Small intestine (tissue), 7 donors: ENCODE measurements at regions not wholly inside any gene's neighbourhood (a gene's known extent, or its start where the extent isn't known, plus 50 kb on each side); places are given as distances from the start of the nearest gene placed in this dataset.

Experiments used
- DNase-seq, 2 donors: peaks; one replicate each; pipeline versions ENCODE4 v3.0.0 to v3.0.0-alpha.2; 2013
- FAIRE-seq: peaks from 2 replicates; lab custom pipeline; 2012; peaks lifted over from hg19 to GRCh38; lab: Jason Lieb, UNC
- H3K27ac ChIP-seq, 3 donors: one replicate each; pipeline ENCODE4 v1.5.1; 2013; ENCODE audit warnings: low read length in 2 of 3, mild to moderate bottlenecking in 2 of 3, control low read depth in 1 of 3, inconsistent platforms in 1 of 3, low read depth in 1 of 3, moderate library complexity in 1 of 3
- H3K27me3 ChIP-seq, 3 donors: one replicate each; pipeline ENCODE4 v1.6.1; 2013; ENCODE audit warnings: low read length in 3 of 3, inconsistent platforms in 1 of 3; ENCODE audit not compliant: control insufficient read depth in 3 of 3, insufficient read depth in 3 of 3
- H3K36me3 ChIP-seq, 3 donors: one replicate each; pipeline ENCODE4 v1.6.1; 2013; ENCODE audit warnings: low read length in 3 of 3, inconsistent platforms in 1 of 3, low read depth in 1 of 3, mild to moderate bottlenecking in 1 of 3, moderate library complexity in 1 of 3; ENCODE audit not compliant: control insufficient read depth in 3 of 3, insufficient read depth in 2 of 3
- H3K4me1 ChIP-seq, 3 donors: one replicate each; pipeline ENCODE4 v1.6.1; 2013; ENCODE audit warnings: low read length in 2 of 3, inconsistent platforms in 1 of 3, low read depth in 1 of 3, mild to moderate bottlenecking in 1 of 3, moderate library complexity in 1 of 3; ENCODE audit not compliant: control insufficient read depth in 3 of 3, insufficient read depth in 2 of 3
- H3K4me3 ChIP-seq, 3 donors: one replicate each; pipeline ENCODE4 v1.5.1; 2013; ENCODE audit warnings: low read length in 3 of 3, control low read depth in 1 of 3, inconsistent platforms in 1 of 3, low read depth in 1 of 3, mild to moderate bottlenecking in 1 of 3, moderate library complexity in 1 of 3
- H3K9me3 ChIP-seq, 2 donors: one replicate each; pipeline ENCODE4 v1.6.1; 2013; ENCODE audit warnings: low read depth in 1 of 2, low read length in 1 of 2; ENCODE audit not compliant: control insufficient read depth in 2 of 2, insufficient read depth in 1 of 2
- WGBS, 3 donors: extraction: QIAGEN DNeasy Blood & Tissue Kit; methylation state at CpG; one replicate each; pipeline ENCODE4 v1.1.7; 2013; 5-methylcytosine and 5-hydroxymethylcytosine counted together
- donor health status: healthy with polysubstance abuse.
- donor health status: control.
- donor health status: control.
- donor health status: Bipolar disorder and iron deficiency.
- donor health status: healthy.

DNA sequence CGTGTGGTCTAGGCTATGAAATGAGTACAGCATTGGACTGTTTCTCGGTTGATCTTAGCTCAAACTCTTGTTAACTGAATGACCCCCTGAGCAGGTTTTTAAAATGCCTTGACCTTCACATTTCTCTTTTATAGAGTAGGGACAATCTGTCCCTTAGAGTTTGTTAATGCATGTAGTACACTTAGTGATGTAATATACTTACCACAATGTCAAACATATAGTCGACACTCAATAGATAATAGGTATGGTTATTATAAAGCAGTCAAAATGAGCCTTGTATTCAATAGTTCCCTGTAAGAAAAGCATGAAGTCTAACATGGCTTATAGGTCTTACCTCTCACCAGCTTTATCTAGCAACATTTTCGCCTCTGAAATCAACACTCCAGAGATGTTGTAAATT lies 161.0 kb upstream of the RUNX1 start:
- no peak for DNase-seq
- WGBS, 3 donors, result 94 to 97% (median 95%) methylated on average over 4 of the region's 4 CpGs
- H3K27me3 ChIP-seq, result peaks cover 0 to 2% (median 0%) of the 10 kb centered on the region in 3 donors
- H3K27ac ChIP-seq, result no peak overlapping the region
- peaks cover 0 to 13% (median 5%) of the 10 kb centered on the region in 3 donors for H3K4me1 ChIP-seq
- H3K36me3 ChIP-seq, result no peaks in the 10 kb centered on the region
- FAIRE-seq, result no peak
- H3K4me3 ChIP-seq, result no peak overlapping the region
- H3K9me3 ChIP-seq, result no peaks in the 10 kb centered on the region

DNA sequence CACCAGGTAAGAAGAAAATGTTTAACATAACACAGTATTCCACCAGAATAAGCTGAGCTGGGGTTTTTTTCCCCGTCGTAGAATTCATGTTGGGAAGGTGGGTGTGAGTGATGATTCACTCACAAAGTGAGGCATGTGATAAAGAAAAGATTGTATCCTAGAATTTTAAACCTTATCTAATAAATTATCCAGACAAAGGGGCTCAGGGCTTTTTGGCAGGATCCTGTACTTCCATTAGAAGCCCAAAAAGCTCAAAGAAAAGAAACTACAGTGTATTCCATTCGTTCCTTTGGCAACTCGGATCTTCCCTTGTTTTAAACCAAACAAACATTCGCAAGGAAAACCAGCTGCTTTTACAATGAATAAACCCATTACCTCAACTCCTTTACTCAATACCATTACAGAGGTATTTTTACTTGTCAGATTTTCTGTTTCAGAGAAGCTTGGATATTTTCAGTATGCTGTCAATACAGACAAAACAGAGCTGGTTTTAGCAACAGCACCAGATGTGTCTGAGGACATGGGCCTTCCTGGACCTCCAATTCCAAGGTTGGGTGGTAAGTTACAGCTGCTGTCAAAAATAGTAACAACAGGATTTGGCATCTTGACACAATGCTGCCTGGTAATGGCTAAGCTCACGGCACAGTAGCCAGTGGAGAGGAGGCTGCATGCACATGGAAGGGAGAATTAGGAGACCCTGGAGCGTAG lies 159.9 kb upstream of the RUNX1 start:
- WGBS, 3 donors, result 64 to 88% (median 86%) methylated on average over 7 of the region's 7 CpGs
- H3K9me3 ChIP-seq, result no peaks in the 10 kb centered on the region
- peak overlapping the region in 2 of 3 donors; percentile 12 to 45 for H3K27ac ChIP-seq
- no peak for FAIRE-seq
- H3K27me3 ChIP-seq, result peaks cover 0 to 2% (median 0%) of the 10 kb centered on the region in 3 donors
- H3K4me1 ChIP-seq, result peaks cover 0 to 13% (median 5%) of the 10 kb centered on the region in 3 donors
- no peak for DNase-seq
- H3K36me3 ChIP-seq, result no peaks in the 10 kb centered on the region
- H3K4me3 ChIP-seq, result no peak overlapping the region

GRCh38 chr21:35208104-35208503 lies 159.0 kb upstream of the RUNX1 start:
- Histone ChIP-seq H3K4me1 (peaks cover 0 to 12% (median 11%) of the 10 kb centered on the region in 3 donors), H3K36me3 (no peaks in the 10 kb centered on the region), H3K4me3 (no peak overlapping the region), H3K9me3 (no peaks in the 10 kb centered on the region), H3K27ac (peak overlapping the region in 1 of 3 donors; percentile 68), H3K27me3 (peaks cover 0 to 2% (median 0%) of the 10 kb centered on the region in 3 donors)
- DNase-seq (no peak), FAIRE-seq (no peak)
- 72 to 89% (median 82%) methylated on average over 10 of the region's 10 CpGs for WGBS, 3 donors

- no peak for FAIRE-seq
- no peak overlapping the region for H3K27ac ChIP-seq
Measured at GRCh38 chr21:35207322-35207721, 158.2 kb upstream of the RUNX1 start.

GRCh38 chr21:35206141-35207125 lies 157.3 kb upstream of the RUNX1 start:
- peaks cover 0 to 2% (median 0%) of the 10 kb centered on the region in 3 donors for H3K27me3 ChIP-seq
- peak overlapping the region in 2 of 3 donors; percentile 12 to 52 for H3K27ac ChIP-seq
- 70 to 73% (median 72%) methylated on average over 11 of the region's 11 CpGs for WGBS, 3 donors
- no peaks in the 10 kb centered on the region for H3K9me3 ChIP-seq
- peaks cover 0 to 14% (median 11%) of the 10 kb centered on the region in 3 donors for H3K4me1 ChIP-seq
- FAIRE-seq, result no peak
- H3K4me3 ChIP-seq, result no peak overlapping the region
- H3K36me3 ChIP-seq, result no peaks in the 10 kb centered on the region
- DNase-seq, result no peak

More at GRCh38 chr21:35207322-35207721, 158.2 kb upstream of the RUNX1 start:
- no peak overlapping the region for H3K4me3 ChIP-seq
- DNase-seq, result no peak
- 81 to 85% (median 83%) methylated on average over 9 of the region's 9 CpGs for WGBS, 3 donors
- no peaks in the 10 kb centered on the region for H3K9me3 ChIP-seq
- peaks cover 0 to 14% (median 11%) of the 10 kb centered on the region in 3 donors for H3K4me1 ChIP-seq
- peaks cover 0 to 2% (median 0%) of the 10 kb centered on the region in 3 donors for H3K27me3 ChIP-seq
- no peaks in the 10 kb centered on the region for H3K36me3 ChIP-seq

GRCh38 chr21:35204850-35205541 lies 155.9 kb upstream of the RUNX1 start:
- Histone ChIP-seq H3K4me1 (peaks cover 0 to 14% (median 11%) of the 10 kb centered on the region in 3 donors), H3K27ac (peak overlapping the region in 2 of 3 donors; percentile 18 to 66), H3K27me3 (peaks cover 0 to 2% (median 0%) of the 10 kb centered on the region in 3 donors), H3K36me3 (no peaks in the 10 kb centered on the region), H3K4me3 (no peak overlapping the region), H3K9me3 (no peaks in the 10 kb centered on the region)
- DNase-seq, result peak in 1 of 2 donors; percentile 52
- no peak for FAIRE-seq
- WGBS, 3 donors, result 37 to 68% (median 62%) methylated on average over 19 of the region's 19 CpGs

- no peaks in the 10 kb centered on the region for H3K9me3 ChIP-seq
- H3K27me3 ChIP-seq, result no peaks in the 10 kb centered on the region
- H3K4me1 ChIP-seq, result peaks cover 0 to 14% (median 8%) of the 10 kb centered on the region in 3 donors
- DNase-seq, result no peak
- peak overlapping the region in 1 of 3 donors; percentile 78 for H3K27ac ChIP-seq
- no peaks in the 10 kb centered on the region for H3K36me3 ChIP-seq
- H3K4me3 ChIP-seq, result no peak overlapping the region
- FAIRE-seq, result no peak
- 83 to 92% (median 90%) methylated on average over 7 of the region's 7 CpGs for WGBS, 3 donors
Measured at GRCh38 chr21:35204125-35204524, 155.0 kb upstream of the RUNX1 start.
